ENCODE measurements at regions not wholly inside any gene's neighbourhood (a gene's known extent, or its start where the extent isn't known, plus 50 kb on each side); places are given as distances from the start of the nearest gene placed in this dataset.
A peak's percentile ranks its signal among the peaks of the same experiment; 100 is the strongest.

DNA sequence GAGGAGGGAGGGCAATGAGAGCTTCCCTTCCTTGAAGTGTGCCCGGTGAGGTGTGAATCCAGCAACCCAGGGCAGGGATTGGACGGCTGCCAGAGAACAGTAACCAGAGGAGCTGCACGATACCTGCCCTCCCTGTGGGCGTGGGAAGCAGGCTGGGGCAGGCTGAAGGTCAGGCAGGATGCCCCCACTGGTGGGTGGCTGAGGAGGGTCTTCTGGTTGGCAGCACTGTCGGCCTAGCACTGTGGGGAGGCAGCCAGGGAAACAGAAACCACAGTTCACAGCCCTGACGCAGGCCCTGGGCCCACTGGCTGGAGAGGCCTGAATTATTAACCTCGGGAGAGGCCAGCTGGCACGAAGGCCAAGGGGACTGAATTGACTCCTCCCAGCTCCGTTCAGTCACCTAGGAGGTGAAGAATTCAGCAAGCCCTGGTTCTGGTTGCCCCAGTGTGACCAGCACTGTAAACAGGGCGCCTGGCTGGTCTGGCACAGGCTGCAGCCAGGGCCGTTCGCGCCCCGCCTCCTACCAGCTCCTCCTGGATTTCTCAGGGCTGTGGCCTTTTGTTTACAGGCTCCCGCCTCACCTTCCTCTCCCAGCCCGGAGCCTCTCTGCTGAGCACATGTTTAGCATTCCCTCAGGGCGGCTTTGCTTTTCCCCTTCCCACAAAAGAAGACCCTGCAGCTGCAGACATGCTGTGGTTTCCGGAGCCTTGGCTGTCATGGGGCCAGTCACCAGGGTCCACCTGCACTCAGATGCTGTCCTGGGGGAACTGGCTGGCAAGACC, 97.8 kb downstream of the B3GNT2 start:
- TF ChIP-seq, protein P1, sequence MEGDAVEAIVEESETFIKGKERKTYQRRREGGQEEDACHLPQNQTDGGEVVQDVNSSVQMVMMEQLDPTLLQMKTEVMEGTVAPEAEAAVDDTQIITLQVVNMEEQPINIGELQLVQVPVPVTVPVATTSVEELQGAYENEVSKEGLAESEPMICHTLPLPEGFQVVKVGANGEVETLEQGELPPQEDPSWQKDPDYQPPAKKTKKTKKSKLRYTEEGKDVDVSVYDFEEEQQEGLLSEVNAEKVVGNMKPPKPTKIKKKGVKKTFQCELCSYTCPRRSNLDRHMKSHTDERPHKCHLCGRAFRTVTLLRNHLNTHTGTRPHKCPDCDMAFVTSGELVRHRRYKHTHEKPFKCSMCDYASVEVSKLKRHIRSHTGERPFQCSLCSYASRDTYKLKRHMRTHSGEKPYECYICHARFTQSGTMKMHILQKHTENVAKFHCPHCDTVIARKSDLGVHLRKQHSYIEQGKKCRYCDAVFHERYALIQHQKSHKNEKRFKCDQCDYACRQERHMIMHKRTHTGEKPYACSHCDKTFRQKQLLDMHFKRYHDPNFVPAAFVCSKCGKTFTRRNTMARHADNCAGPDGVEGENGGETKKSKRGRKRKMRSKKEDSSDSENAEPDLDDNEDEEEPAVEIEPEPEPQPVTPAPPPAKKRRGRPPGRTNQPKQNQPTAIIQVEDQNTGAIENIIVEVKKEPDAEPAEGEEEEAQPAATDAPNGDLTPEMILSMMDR (IDR thresholded peaks at IDR 0.05; ENCODE audit: insufficient read depth, low read length), result no peak
- peak; percentile 33 for DNase-seq (ENCODE audit: low read depth)
- no peak overlapping the region for H3K4me3 ChIP-seq (ENCODE audit: low read depth, low read length)

GRCh38 chr2:62293151-62293489, 97.2 kb downstream of the B3GNT2 start:
- no peak for DNase-seq (ENCODE audit: low read depth)
- TF ChIP-seq, protein P1 (IDR thresholded peaks at IDR 0.05; ENCODE audit: insufficient read depth, low read length), result no peak
- no peak overlapping the region for H3K4me3 ChIP-seq (ENCODE audit: low read depth, low read length)

DNA sequence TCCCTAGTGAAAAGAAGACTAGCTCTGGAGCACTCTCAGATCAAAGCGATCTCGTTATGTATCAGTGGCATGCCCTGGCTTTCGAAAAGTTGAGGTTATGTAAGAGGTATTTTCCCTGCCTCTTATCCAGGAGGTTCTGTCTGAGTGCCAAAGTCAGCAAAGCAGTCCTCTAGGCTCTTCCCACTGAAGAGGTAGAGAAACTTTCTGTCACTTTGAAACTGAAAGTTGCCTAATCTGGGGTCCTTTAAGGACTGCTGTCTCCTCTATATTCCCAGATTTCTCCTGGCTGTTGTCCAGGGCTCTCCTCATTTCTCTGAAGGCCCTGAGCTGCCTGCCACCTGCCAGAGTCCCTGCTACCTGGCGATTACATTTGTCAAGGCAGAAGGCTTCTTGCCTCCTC, 96.3 kb downstream of the B3GNT2 start:
- DNase-seq (ENCODE audit: low read depth), result peak; percentile 67
- peak overlapping the region; percentile 25 for H3K4me3 ChIP-seq (ENCODE audit: low read depth, low read length)
- TF ChIP-seq, protein P1 (IDR thresholded peaks at IDR 0.05; ENCODE audit: insufficient read depth, low read length), result no peak

DNA sequence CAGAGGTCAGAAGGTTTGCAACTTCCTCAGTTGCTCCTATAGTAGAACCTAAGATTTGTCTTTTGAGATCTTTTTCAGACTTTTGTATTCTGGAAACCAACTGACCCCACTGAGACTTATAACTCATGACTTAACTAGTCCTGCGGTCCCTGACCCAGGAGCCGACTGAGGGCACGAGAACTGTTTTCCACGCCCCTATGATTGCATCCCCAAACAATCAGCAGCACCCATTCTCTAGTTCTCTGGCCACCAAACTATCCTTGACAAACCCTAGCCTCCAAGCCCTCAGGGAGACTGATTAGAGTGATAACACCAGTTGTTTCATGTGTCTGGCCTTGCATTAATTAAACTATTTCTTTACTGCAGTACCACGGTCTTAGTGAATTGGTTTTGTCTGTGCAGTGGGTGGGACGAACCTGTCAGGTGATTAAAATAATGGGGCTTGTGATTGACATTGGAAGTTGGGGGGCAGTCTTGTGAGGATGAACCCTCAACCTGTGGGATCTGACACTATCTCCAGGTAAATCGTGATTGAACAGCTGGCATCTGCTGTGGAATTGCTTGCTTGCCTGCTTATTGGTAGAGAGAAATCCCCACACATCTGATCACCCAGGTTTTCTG, 95.7 kb downstream of the B3GNT2 start:
- H3K4me3 ChIP-seq (ENCODE audit: low read depth, low read length), result no peak overlapping the region
- TF ChIP-seq, protein P1 (IDR thresholded peaks at IDR 0.05; ENCODE audit: insufficient read depth, low read length), result no peak
- no peak for DNase-seq (ENCODE audit: low read depth)

GRCh38 chr2:62291052-62291451, 95.1 kb downstream of the B3GNT2 start:
- H3K4me3 ChIP-seq (ENCODE audit: low read depth, low read length), result no peak overlapping the region
- DNase-seq (ENCODE audit: low read depth), result no peak
- TF ChIP-seq, protein P1 (IDR thresholded peaks at IDR 0.05; ENCODE audit: insufficient read depth, low read length), result no peak

GRCh38 chr2:62287899-62288880, 92.3 kb downstream of the B3GNT2 start:
- TF ChIP-seq, protein P1 (IDR thresholded peaks at IDR 0.05; ENCODE audit: insufficient read depth, low read length), result no peak
- no peak overlapping the region for H3K4me3 ChIP-seq (ENCODE audit: low read depth, low read length)
- DNase-seq (ENCODE audit: low read depth), result peak; percentile 46

Measured in fibroblast of the aortic adventitia (primary cell).